ENCODE measurements at regions not wholly inside any gene's neighbourhood (a gene's known extent, or its start where the extent isn't known, plus 50 kb on each side); places are given as distances from the start of the nearest gene placed in this dataset.
"Not testable (repeated sequence)": the region's sequence is repeated elsewhere in the genome, so short reads cannot be mapped to it uniquely, and the experiment has no call there.

DNA sequence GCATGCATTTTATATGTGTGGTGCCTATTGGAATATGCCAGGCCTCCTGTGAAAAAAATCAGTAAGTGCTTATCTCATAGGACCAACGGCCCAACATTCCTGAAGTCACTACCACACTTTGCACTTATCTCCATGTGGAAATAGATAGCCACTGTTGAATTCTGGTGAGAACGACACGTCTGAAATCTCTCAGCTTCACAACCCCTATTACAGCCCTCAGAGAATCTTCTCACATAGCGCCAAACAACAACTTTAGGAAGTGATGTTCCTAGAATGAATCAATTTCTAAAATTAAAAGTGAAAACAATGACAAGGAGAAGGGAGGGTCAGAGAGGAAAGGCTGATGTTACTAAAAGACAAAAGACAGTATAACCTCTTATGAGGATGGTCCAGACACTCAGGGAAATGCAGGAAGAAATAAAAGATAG is 270.8 kb upstream of the BTG1 start:
- DNase-seq = no peak

DNA sequence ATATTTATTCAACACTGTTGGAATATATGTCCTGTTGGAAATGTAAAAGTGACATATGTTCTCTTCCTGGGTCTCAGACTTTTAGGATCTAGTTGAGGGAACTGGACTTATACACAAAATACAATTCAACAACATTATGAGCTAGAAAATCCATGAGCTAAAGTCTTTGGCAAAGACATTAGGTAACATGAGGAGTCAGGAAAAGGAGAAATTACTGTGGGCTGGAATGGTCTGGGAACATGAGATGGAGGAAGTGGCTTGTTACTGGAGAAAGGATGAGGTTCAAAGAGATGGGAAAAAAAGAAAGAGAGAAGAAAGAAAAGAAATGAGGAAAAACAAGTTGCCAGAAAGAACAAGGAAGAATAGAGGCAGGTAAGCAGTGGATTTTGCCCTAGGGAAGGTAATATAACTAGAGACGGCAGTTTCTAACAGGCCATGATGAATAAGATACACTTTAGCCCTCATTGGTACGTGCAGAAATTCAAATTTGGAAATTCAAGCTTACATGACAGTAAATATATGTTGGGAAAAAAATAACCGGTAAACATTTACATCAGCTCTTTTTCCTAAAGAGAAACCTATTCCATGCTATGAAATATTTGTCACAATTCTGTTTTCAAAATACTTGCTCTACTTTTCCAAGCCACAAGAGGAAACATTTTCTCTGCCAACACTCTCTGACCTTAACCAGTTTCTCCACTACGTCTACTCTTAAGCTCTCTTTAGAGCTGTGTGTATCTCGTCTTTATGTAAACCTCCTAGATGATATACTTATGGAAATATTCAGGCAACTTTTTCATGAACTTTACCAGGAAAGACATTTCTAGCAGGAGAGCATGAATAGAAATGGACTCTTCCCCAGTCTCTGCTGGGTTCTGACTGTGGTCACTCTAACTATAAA is 268.8 kb upstream of the BTG1 start:
- DNase-seq = no peak

DNA sequence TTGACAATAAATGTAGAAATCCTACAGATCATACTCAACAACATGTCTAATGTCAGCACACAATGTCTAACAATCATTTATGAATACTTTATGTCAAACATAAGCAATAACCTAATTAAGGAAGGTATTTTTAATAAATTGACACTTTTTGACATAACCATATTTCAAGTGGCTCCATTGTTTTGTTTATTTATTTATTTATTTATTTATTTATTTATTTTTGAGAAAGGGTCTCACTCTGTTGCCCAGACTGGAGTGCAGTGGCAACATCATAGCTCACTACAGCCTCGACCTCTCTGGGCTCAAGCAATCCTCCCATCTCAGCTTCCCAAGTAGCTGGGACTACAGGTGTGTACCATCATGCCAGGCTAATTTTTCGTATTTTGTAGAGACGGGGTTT is 267.6 kb upstream of the BTG1 start:
- no peak for DNase-seq

DNA sequence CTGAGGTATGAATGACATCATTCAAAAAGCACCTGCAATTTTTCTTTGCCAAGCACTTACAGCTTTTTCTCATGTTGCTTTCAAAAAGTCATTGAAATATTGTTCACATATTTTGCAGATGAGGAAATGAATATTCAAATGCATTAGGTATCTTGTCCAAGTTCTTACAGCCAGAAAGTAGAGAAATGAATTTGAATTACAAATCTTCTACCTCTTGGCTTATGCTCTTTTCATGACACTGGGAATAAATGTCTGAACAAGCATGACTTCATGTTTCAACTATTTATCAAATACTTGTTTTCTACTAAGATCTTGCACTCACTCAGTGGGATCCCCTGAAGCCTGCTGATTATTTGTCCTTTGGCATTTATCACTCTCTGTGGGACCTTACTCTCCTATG is 267.2 kb upstream of the BTG1 start:
- DNase-seq = no peak

DNA sequence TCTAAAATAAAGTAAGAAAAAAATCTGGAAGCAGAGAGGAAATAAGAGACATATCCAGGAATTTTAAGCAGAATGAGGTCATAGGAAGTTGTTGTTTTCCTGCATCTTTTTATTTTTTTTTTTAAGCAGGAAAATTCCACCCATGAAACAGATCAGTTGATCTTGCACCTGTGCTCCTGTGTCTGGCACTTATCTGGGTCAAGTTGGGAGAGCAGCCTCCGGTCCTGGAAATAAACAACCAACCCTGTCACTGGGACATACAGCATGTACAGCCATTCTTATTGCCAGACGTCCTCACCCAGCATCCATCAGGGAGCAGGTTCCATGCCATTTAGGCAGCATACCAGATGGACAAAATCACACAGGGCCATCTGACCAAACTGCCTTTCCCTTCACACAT is 266.0 kb upstream of the BTG1 start:
- no peak for DNase-seq

DNA sequence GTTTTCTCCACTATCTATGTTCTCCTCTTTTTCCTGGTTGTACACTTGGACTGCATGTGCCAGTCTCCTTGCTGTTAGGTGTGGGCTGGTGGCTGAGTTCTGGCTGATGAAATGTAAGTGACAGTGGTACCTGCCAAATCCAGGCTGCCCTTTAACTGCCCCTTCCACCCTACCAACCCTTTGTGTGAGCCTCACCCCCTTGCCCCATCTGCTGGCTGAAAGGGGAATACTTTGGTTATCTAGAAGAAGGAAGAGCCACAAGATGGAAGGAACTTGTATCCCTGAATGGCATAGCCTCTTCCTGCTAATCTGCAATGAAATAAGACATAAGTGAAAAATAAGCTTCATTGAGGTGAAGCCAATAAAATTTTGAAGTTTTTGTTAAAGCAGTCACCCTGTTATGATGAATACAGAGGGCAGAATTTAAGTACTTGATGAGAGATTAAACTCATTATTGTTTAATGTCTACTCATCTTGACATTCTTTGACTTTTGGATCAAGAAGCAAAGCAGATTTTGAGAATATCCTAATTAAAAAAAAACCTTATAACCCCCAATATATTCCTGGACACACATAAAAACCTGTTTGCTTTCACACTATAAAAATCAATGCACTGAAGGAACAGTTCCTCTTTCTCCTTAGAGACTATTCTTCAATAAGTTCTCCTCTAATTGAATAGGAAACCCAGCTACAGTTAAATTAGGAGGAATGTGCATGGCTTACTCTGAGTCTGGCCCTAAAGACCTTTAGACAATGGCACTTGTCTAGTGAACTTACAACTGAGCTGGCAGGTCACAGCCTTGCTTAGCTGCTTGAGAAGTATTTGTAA is 262.6 kb upstream of the BTG1 start:
- DNase-seq = peak; percentile 16

DNA sequence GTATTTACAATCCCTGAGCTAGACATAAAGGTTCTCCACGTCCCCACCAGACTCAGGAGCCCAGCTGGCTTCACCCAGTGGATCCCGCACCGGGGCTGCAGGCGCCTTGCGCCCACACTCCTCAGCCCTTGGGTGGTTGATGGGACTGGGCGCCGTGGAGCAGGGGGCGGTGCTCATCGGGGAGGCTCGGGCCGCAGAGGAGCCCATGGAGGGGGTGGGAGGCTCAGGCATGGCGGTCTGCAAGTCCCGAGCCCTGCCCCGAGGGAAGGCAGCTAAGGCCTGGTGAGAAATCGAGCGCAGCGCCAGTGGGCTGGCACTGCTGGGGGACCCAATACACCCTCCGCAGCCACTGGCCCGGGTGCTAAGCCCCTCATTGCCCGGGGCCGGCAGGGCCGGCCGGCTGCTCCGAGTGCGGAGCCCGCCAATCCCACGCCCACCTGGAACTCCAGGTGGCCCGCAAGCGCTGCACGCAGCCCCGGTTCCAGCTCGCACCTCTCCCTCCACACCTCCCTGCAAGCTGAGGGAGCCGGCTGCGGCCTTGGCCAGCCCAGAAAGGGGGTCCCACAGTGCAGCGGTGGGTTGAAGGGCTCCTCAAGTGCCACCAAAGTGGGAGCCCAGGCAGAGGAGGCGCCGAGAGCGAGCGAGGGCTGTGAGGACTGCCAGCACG is 260.9 kb upstream of the BTG1 start:
- not testable (repeated sequence) for DNase-seq

DNA sequence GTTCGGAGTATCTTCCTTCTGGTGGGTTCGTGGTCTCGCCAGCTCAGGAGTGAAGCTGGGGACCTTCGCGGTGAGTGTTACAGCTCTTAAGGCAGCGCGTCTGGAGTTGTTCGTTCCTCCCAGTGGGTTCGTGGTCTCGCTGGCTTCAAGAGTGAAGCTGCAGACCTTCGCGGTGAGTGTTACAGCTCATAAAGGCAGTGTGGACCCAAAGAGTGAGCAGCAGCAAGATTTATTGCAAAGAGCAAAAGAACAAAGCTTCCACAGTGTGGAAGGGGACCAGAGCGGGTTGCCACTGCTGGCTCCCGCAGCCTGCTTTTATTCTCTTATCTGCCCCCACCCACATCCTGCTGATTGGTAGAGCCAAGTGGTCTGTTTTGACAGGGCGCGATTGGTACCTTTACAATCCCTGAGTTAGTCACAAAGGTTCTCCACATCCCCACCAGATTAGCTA is 260.2 kb upstream of the BTG1 start:
- DNase-seq = not testable (repeated sequence)

DNA sequence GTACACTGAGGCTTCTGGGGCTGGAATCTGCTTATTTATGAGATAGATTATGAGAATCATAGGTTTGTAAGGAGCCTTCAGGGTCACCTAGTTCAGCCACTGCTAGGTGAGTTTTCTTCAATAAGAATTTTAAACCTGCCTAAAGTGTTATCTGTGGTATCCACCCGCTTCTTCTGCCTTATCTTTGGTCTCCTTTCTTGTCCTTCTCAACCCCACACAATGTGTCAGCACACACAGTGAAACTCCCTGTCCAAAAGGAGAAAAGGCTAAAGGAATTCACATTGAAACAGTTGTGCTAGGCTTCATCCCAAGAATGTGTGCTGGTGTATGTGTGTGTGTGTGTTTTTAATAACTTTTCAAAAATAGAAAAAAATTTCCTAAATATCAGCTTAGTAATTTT is 259.3 kb upstream of the BTG1 start:
- DNase-seq = no peak

DNA sequence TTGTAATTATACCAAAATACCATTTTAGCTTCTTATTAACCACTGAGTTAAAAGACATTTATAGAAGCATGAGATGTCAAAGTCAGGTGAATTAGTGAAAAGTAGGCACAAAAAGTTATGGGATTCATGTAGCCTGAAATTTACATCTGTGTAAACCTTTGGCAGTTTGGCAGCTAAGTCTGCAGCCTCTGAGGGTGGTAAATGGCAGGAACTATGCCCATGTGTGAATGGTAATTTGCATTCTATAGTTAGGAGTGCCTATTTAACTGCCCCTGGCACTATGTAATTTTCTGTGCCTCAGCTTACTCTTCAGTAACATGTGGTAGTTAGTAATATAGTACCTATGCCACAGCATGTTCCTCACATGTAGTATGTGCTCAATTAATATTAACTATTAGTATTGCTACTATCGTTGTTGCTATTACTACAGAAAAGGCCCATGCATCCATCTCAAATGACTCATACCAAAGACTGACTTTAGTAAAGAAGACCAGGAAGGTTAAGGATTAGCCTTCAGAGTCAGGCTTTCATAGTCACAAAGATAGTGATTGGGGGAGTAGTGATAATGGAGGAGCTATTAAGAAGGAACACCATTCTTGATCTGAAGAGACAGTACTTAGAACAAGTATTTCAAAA is 258.7 kb upstream of the BTG1 start:
- no peak for DNase-seq

DNA sequence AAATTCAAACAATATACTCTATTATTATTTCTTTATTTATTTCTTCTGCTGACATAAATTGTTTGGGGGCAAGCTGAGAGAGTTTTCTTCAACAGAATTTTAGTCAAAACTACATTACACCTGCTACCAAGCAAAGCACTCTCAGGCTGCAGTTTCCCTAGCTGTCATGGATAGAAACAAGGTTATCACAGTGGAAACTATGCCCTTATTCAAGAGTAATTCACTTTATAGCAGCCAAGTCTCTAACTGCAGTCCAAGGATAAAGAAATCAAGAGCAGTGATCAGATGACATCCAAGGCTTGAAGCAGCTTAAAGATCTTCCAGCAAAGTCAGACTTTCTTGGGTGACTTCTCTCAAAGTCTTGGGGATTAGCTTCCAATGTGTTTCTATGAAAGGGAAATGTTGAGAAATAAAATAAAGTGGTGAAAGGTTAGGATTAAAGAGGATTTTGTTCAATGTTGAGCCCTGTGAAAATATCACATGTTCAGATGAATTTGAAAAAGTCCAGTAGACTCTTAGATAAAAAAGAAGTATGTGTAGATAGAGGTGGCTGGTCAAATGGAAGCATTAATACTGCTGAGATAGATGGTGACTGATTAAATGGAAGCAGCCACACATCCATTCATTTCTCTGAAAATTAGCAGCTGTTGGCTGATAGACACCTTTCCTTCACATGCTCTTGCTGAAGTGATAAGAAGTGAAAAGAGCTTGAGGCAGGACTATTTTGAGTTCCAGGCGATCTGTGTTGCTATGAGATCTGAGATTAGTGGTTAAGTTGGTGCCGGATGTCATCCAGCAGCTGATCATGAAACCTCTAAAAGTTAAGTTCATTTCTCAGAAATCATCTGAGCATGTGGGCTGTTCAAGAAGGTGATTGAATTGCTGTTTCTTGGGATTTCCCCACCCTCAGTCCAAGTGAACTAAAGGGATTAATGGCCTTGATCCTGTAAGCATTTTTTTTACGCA is 257.8 kb upstream of the BTG1 start:
- DNase-seq = no peak

DNA sequence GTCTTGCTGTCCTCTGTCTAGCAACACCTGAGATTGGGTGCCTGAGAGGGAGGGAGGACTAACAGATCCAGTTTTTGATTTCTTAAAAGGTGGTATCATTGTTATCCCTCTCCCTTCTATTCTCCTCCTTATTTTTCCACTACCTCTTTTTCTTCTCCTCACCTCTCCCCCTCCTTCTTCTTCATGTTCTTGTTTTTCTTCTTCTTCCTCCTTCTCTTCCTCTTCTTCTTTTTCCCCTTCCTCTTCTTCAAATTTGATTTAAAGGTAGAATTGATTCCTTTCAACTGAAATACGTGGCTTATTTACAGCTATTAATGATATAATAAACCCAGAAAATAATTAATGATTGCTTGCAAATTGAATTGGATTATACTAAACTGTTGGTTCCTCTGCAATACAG is 256.8 kb upstream of the BTG1 start:
- no peak for DNase-seq

DNA sequence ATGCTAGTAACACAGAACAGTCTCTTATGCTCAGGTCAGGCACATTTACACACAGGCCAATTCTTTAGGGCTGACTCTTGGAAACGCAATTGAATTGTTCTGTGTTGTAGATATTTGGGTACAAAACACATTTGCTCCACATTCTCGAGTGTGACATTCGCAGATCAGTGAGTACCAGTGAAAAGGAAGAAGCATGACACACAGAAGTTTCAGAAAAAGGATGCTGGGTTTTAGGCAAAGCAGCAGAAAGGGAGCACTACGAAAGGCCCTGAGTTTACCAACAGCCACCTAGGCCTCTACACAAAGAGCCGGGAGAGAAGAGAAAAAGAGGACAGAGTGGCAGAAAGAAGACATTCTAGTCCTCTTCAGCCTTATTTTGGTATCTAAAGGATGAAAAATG is 254.4 kb upstream of the BTG1 start:
- DNase-seq = no peak

DNA sequence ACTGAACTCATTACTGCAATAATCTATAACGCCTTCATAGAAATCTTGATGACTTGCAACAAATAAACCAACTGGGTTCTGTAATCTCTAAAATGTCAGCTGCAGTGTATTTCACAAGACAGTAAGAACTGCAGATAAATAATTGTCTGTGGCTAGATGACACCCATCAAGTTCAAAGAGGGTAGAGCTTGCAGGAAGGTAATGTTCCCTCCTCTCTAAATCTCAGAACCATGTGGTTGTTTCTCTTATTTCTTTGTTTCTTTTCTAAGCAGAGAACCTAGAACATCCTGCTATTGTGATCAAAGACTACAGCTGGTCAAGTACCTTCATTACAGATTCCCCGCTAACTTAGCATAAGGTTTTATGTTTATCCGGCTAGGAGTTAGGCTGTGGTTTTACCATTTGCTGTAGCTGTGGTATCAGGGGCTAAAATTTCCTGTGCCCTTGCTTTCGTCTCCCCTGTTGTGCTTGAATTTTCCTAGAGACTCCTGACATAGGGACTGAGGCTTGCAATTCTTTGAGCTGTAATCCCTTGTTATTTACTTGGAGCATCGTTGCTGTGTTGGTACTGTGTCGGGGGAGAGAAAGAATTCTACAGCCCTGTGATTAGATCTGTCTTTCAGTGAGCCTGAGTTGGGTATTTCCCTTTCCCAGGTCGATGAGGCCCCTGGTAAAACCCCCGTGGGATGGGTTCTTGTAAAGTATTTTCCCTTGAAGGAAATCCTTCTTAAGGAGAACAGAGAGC is 253.1 kb upstream of the BTG1 start:
- no peak for DNase-seq

DNA sequence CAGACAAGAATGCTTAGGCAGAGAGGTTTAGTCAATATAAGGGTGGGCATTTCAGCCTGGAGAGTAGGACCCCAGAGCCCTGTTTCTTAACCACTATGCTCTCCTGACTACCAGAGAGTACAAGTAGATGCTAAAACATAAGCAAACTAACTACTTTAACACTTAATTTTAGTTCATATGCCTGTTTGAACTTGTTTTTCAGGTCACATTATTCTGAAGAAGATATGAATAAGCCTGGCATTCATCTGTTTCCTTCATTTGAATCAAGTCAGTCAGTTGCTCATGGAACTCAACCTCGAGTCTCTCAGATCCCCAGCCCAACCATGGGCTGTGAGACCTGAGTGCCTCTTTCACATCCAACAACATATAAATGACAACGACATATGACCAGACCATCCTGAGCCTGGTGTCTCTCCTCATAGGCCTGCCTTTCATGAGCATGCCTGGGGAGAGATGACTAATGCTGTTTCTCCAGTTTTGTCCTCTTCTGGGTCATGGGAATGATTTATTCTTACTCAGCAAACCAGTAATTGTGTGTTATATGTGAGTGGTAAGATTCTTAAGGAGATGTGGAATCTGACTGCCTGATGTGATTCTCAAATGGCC is 251.1 kb upstream of the BTG1 start:
- DNase-seq = no peak

DNA sequence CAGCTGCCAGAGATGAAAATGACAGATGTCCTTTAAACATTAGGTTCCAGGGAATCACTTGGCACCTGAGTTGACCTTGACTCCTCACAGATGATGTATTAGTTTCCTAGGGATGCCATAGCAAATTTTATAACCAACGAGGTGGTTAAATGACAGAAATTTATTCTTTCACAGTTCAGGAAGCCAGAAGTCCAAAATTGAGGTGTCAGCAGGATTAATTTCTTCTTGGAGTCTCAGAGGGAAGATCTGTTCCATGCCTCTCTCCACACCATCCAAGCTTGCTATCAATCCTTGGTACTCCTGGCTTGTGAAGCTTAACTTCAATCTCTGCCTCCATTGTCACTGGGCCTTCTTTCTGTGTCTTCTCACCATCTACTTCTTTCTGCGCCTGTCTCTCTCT is 249.7 kb upstream of the BTG1 start:
- DNase-seq = no peak

DNA sequence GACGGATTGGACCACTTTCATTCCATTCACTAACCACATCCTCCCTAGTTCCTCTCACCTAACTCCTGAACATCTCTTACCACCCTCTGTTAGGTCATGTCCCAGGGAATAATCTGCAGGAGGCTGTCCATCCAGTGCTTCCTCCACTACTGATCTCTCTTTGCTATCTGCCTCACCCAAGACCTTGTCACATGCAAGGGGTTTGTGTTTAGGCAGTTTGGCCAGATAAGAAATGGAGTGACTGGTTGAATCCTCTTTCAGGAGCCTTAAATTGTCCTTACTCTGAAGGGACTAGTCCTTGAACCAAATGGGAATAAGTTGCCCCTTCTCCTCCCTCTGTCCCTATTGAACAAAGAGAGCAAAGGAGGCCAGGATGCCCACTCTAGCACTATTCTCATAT is 249.2 kb upstream of the BTG1 start:
- DNase-seq = no peak

DNA sequence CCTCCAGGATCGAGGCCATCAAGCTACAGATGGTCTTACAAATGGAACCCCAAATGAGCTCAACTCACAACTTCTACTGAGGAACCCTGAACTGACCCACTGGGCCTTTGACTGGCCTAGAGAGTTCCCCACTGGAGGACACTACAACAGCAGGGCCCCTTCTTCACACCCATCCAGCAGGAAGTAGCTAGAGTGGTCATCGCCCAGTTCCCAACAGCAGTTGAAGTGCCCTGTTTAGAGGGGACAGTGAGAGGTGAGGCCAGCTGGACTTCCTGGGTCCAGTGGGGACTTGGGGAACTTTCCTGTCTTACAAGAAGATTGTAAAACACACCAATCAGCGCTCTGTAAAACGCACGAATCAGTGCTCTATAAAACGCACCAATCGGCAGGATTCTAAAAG is 247.9 kb upstream of the BTG1 start:
- no peak for DNase-seq

DNA sequence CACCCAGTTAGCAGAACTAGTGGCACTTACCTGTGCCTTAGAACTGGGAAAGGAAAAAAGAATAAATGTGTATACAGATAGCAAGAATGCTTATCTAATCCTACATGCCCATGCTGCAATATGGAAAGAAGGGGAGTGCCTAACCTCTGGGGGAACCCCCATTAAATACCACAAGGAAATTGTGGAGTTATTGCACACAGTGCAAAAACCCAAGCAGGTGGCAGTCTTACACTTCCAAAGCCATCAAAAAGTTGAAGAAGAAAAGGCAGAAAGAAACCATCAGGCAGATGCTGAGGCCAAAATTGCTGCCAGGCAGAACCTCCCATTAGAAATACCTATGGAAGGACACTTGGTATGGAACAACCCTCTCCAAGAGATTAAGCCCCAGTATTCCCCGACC is 246.1 kb upstream of the BTG1 start:
- not testable (repeated sequence) for DNase-seq

DNA sequence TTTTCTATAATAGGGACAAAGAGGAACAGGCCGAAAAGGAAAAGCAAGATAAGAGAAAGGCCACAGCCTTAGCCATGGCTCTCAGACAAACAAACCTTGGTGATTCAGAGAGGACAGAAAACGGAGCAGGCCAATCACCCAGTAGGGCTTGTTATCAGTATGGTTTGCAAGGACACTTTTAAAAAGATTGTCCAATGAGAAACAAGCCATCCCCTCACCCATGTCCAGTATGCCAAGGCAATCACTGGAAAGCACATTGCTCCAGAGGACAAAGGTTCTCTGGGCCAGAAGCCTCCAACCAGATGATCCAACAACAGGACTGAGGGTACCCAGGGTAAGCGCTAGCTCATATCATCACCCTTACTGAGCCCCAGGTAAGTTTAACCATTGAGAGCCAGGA is 243.8 kb upstream of the BTG1 start:
- no peak for DNase-seq

DNA sequence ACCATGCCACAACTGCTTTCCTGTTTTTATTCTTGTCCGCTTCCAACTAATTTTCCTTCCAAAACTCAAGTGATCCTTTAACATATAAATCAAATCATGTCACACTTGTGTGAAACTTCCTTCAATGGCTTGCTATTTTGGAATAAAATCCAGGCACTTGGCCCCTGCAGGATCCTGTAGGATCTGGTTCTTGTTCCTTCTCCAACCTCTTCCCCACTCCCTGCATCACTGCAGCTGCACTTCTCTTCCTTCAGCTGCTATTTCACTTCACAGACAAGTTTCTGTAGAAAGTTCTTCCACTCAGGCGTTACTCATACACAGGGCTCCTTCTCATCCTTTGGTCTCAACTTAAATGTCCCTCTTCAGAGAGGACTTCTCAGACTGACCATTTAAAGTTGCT is 239.7 kb upstream of the BTG1 start:
- no peak for DNase-seq
